HL-60 (cell line): ENCODE measurements at regions not wholly inside any gene's neighbourhood (a gene's known extent, or its start where the extent isn't known, plus 50 kb on each side); places are given as distances from the start of the nearest gene placed in this dataset.
"Not testable (repeated sequence)": the region's sequence is repeated elsewhere in the genome, so short reads cannot be mapped to it uniquely, and the experiment has no call there.

Experiments
- DNase-seq, 2 experiments: peaks; one replicate each; pipeline ENCODE4 v3.0.0-alpha.2; 2010 to 2020; ENCODE audit warnings: low read depth in 1 of 2, low spot score in 1 of 2
- H3K27ac ChIP-seq: fragments of 250-450 bp; sonication (Bioruptor Pico); replicated peaks from 2 replicates; pipeline ENCODE4 v1.5.1; 2020; ENCODE audit warnings: mild to moderate bottlenecking, moderate library complexity
- H3K27me3 ChIP-seq: fragments of 250-450 bp; sonication (Bioruptor Pico); 2 replicates; pipeline ENCODE4 v1.5.1; 2021; ENCODE audit warnings: mild to moderate bottlenecking, moderate library complexity; ENCODE audit not compliant: insufficient read depth, poor library complexity, severe bottlenecking
- H3K4me3 ChIP-seq: replicated peaks from 2 replicates; pipeline ENCODE4 v1.5.1; 2011; ENCODE audit warnings: mild to moderate bottlenecking, control low read depth, low read length; ENCODE audit not compliant: insufficient read depth
- CTCF ChIP-seq: IDR thresholded peaks from one replicate; pipeline ENCODE4 v1.5.1; 2011; ENCODE audit warnings: low read length, control low read depth, inconsistent platforms; ENCODE audit not compliant: insufficient read depth
- GABPA ChIP-seq: IDR thresholded peaks from 2 replicates; pipeline ENCODE4 v1.6.1; 2012; ENCODE audit warnings: low read depth
- POLR2AphosphoS5 ChIP-seq: IDR thresholded peaks from 2 replicates; pipeline ENCODE4 v1.6.1; 2012; ENCODE audit warnings: low read depth
- REST ChIP-seq: IDR thresholded peaks from 2 replicates; pipeline ENCODE4 v1.6.1; 2012; ENCODE audit warnings: low read depth; ENCODE audit not compliant: insufficient replicate concordance
- SPI1 ChIP-seq: IDR thresholded peaks from 2 replicates; pipeline ENCODE4 v1.6.1; 2012; ENCODE audit warnings: low read depth, mild to moderate bottlenecking, borderline replicate concordance

- no peak overlapping the region for H3K27ac ChIP-seq
- no peak for DNase-seq
- no peaks in the 10 kb centered on the region for H3K27me3 ChIP-seq
- no peak for TF ChIP-seq REST
- no peak for TF ChIP-seq SPI1
- no peak overlapping the region for H3K4me3 ChIP-seq
Measured at GRCh38 chr17:63024201-63024600, 58.2 kb downstream of the TANC2 start.

GRCh38 chr17:63024716-63025115 lies 58.7 kb downstream of the TANC2 start:
- Histone ChIP-seq H3K4me3 (no peak overlapping the region), H3K27me3 (no peaks in the 10 kb centered on the region), H3K27ac (no peak overlapping the region)
- DNase-seq = no peak
- TF ChIP-seq SPI1 (no peak), REST (no peak), GABPA (no peak), CTCF (no peak), POLR2AphosphoS5 (no peak)

- not testable (repeated sequence) for H3K27me3 ChIP-seq, DNase-seq, H3K27ac ChIP-seq, H3K4me3 ChIP-seq
Measured at GRCh38 chr17:63025637-63026036, 59.6 kb downstream of the TANC2 start.

- TF ChIP-seq POLR2AphosphoS5 (no peak), GABPA (no peak), CTCF (no peak), SPI1 (no peak), REST (no peak)
- no peak overlapping the region for H3K4me3 ChIP-seq
- no peaks in the 10 kb centered on the region for H3K27me3 ChIP-seq
- no peak overlapping the region for H3K27ac ChIP-seq
- no peak for DNase-seq
Measured at GRCh38 chr17:63029541-63029940, 63.5 kb downstream of the TANC2 start.
